ENCODE measurements at regions not wholly inside any gene's neighbourhood (a gene's known extent, or its start where the extent isn't known, plus 50 kb on each side); places are given as distances from the start of the nearest gene placed in this dataset.

GRCh38 chr5:56601641-56602071 is 213.7 kb upstream of the MAP3K1 start:
- Histone ChIP-seq H3K27ac (no peak overlapping the region), H3K9ac (ENCODE audit: low read depth in 2 of 2, low read length in 2 of 2) (no peak overlapping the region), H3K4me1 (no peaks in the 10 kb centered on the region), H3K27me3 (no peaks in the 10 kb centered on the region), H3K4me3 (no peak overlapping the region), H3K9me3 (no peaks in the 10 kb centered on the region), H3K36me3 (no peaks in the 10 kb centered on the region)
- DNase-seq: no peak
- intact Hi-C loops (cut with DNase I): no loop called here
- TF ChIP-seq CTCF (IDR thresholded peaks at IDR 0.05): no peak

GRCh38 chr5:56598941-56599340 is 216.4 kb upstream of the MAP3K1 start:
- Histone ChIP-seq H3K4me3 (no peak overlapping the region), H3K27me3 (no peaks in the 10 kb centered on the region), H3K9me3 (no peaks in the 10 kb centered on the region), H3K36me3 (no peaks in the 10 kb centered on the region), H3K27ac (no peak overlapping the region), H3K9ac (ENCODE audit: low read depth in 2 of 2, low read length in 2 of 2) (no peak overlapping the region), H3K4me1 (no peaks in the 10 kb centered on the region)
- intact Hi-C loops (cut with DNase I): no loop called here
- DNase-seq: no peak
- no peak for TF ChIP-seq CTCF (IDR thresholded peaks at IDR 0.05)

- Histone ChIP-seq H3K36me3 (no peaks in the 10 kb centered on the region), H3K27me3 (no peaks in the 10 kb centered on the region), H3K4me3 (no peak overlapping the region), H3K27ac (no peak overlapping the region), H3K9me3 (no peaks in the 10 kb centered on the region), H3K9ac (ENCODE audit: low read depth in 2 of 2, low read length in 2 of 2) (no peak overlapping the region), H3K4me1 (no peaks in the 10 kb centered on the region)
- intact Hi-C loops (cut with DNase I): no loop called here
- no peak for DNase-seq
- TF ChIP-seq CTCF (IDR thresholded peaks at IDR 0.05): no peak
Measured at GRCh38 chr5:56596155-56596554, 219.2 kb upstream of the MAP3K1 start.

GRCh38 chr5:56595566-56595965 is 219.8 kb upstream of the MAP3K1 start:
- no peak for TF ChIP-seq CTCF (IDR thresholded peaks at IDR 0.05)
- intact Hi-C loops (cut with DNase I): no loop called here
- H3K27me3 ChIP-seq: no peaks in the 10 kb centered on the region
- no peak overlapping the region for H3K27ac ChIP-seq
- no peaks in the 10 kb centered on the region for H3K9me3 ChIP-seq
- H3K9ac ChIP-seq (ENCODE audit: low read depth in 2 of 2, low read length in 2 of 2): no peak overlapping the region
- no peaks in the 10 kb centered on the region for H3K36me3 ChIP-seq
- no peak overlapping the region for H3K4me3 ChIP-seq
- no peak for DNase-seq
- no peaks in the 10 kb centered on the region for H3K4me1 ChIP-seq

GRCh38 chr5:56594792-56595191 is 220.6 kb upstream of the MAP3K1 start:
- TF ChIP-seq CTCF (IDR thresholded peaks at IDR 0.05): no peak

GRCh38 chr5:56591081-56591480 is 224.3 kb upstream of the MAP3K1 start:
- no peaks in the 10 kb centered on the region for H3K9me3 ChIP-seq
- intact Hi-C loops (cut with DNase I): no loop called here
- H3K27me3 ChIP-seq: no peaks in the 10 kb centered on the region
- H3K9ac ChIP-seq (ENCODE audit: low read depth in 2 of 2, low read length in 2 of 2): no peak overlapping the region
- no peaks in the 10 kb centered on the region for H3K36me3 ChIP-seq
- no peak overlapping the region for H3K4me3 ChIP-seq
- no peak for TF ChIP-seq CTCF (IDR thresholded peaks at IDR 0.05)
- no peak overlapping the region for H3K27ac ChIP-seq
- DNase-seq: no peak
- no peaks in the 10 kb centered on the region for H3K4me1 ChIP-seq

More at GRCh38 chr5:56594792-56595191, 220.6 kb upstream of the MAP3K1 start:
- no peak overlapping the region for H3K27ac ChIP-seq
- no peaks in the 10 kb centered on the region for H3K9me3 ChIP-seq
- no peaks in the 10 kb centered on the region for H3K36me3 ChIP-seq
- H3K4me1 ChIP-seq: no peaks in the 10 kb centered on the region
- no peaks in the 10 kb centered on the region for H3K27me3 ChIP-seq
- no peak overlapping the region for H3K9ac ChIP-seq (ENCODE audit: low read depth in 2 of 2, low read length in 2 of 2)
- no peak overlapping the region for H3K4me3 ChIP-seq
- DNase-seq: no peak
- intact Hi-C loops (cut with DNase I): no loop called here

Measured in colonic mucosa (tissue), 4 donors.